K562 (cell line): ENCODE measurements at regions not wholly inside any gene's neighbourhood (a gene's known extent, or its start where the extent isn't known, plus 50 kb on each side); places are given as distances from the start of the nearest gene placed in this dataset.

ENCODE experiments used
- ERF ChIP-seq: fragments of 450-650 bp; formaldehyde crosslinking; IDR thresholded peaks from 2 replicates; pipeline ENCODE4 v1.4.0; 2020; ENCODE audit warnings: mild to moderate bottlenecking, mixed read lengths
- EZH2 ChIP-seq: IDR thresholded peaks from 2 replicates; pipeline ENCODE4 v1.6.1; 2012; ENCODE audit warnings: low read depth, mild to moderate bottlenecking, inconsistent platforms, low read length, borderline replicate concordance
- GATAD2B ChIP-seq: fragments of 450-650 bp; IDR thresholded peaks from 2 replicates; pipeline ENCODE4 v1.6.1; 2017; ENCODE audit warnings: mild to moderate bottlenecking, borderline replicate concordance
- MEIS2 ChIP-seq: fragments of 450-650 bp; IDR thresholded peaks from 2 replicates; pipeline ENCODE4 v1.6.1; 2014; ENCODE audit warnings: mild to moderate bottlenecking; ENCODE audit not compliant: partially characterized antibody
- POLR2A ChIP-seq: fragments of 450-650 bp; conservative IDR thresholded peaks from 2 replicates; pipeline ENCODE4 v1.6.1; 2016
- RAD51 ChIP-seq: fragments of 450-650 bp; IDR thresholded peaks from 2 replicates; pipeline ENCODE4 v1.7.1; 2016; ENCODE audit warnings: low read depth, mild to moderate bottlenecking, borderline replicate concordance
- RFX5 ChIP-seq: IDR thresholded peaks from 2 replicates; pipeline ENCODE4 v1.6.1; 2011; ENCODE audit warnings: low read depth, mild to moderate bottlenecking, improper control_type of control experiment, low read length
- STAG1 ChIP-seq: sonication (generic); formaldehyde crosslinking; IDR thresholded peaks from 2 replicates; pipeline ENCODE4 v1.5.0; 2020; ENCODE audit warnings: missing genetic modification reagents, borderline replicate concordance
- TCF7L2 ChIP-seq: fragments of 150-350 bp; IDR thresholded peaks from 2 replicates; pipeline ENCODE4 v1.6.1; 2016; ENCODE audit warnings: low read depth, mild to moderate bottlenecking, low read length, moderate library complexity
- ZNF263 ChIP-seq: sonication (generic); formaldehyde crosslinking; IDR thresholded peaks from 2 replicates; pipeline ENCODE4 v1.8.0; 2022; ENCODE audit warnings: mild to moderate bottlenecking, missing genetic modification reagents, borderline replicate concordance

GRCh38 chr7:387132-388022 is 97.4 kb downstream of the FOXL3 start:
- TF ChIP-seq POLR2A: no peak
- TF ChIP-seq STAG1 (CRISPR knock-in tag): no peak
- no peak for TF ChIP-seq RAD51
- TF ChIP-seq GATAD2B: no peak
- no peak for TF ChIP-seq EZH2
- TF ChIP-seq TCF7L2: no peak
- no peak for TF ChIP-seq MEIS2
- no peak for TF ChIP-seq RFX5
- no peak for TF ChIP-seq ZNF263 (CRISPR knock-in tag)
- no peak for TF ChIP-seq ERF
